ENCODE measurements at regions not wholly inside any gene's neighbourhood (a gene's known extent, or its start where the extent isn't known, plus 50 kb on each side); places are given as distances from the start of the nearest gene placed in this dataset.
A peak's percentile ranks its signal among the peaks of the same experiment; 100 is the strongest.
"Not testable (repeated sequence)": the region's sequence is repeated elsewhere in the genome, so short reads cannot be mapped to it uniquely, and the experiment has no call there.

GRCh38 chr9:33737811-33738606, 57.4 kb upstream of the PRSS3 start:
- no peaks in the 10 kb centered on the region for H3K27me3 ChIP-seq
- intact Hi-C loops (cut with DNase I) = no loop called here
- WGBS, 2 donors = 44% methylated on average over 5 of the region's 5 CpGs
- TF ChIP-seq CTCF (IDR thresholded peaks at IDR 0.05) (peak in 6 of 7 experiments; percentile 40 to 68 (median 58)), POLR2A (IDR thresholded peaks at IDR 0.05) (no peak)
- DNase-seq (peak; percentile 49 to 69 (median 62)), ATAC-seq (peak; percentile 59)
- no peaks in the 10 kb centered on the region for H3K9me3 ChIP-seq
- H3K36me3 ChIP-seq (replicated peaks in 1 of 2; ENCODE audit: insufficient read depth in 1 of 2, low read depth in 2 of 2) = no peaks in the 10 kb centered on the region
- no peak overlapping the region for H3K27ac ChIP-seq
- peaks cover 13% of the 10 kb centered on the region for H3K4me1 ChIP-seq
- no peak overlapping the region for H3K4me3 ChIP-seq

GRCh38 chr9:33739398-33739797, 56.0 kb upstream of the PRSS3 start:
- Histone ChIP-seq H3K9me3 (no peaks in the 10 kb centered on the region), H3K27ac (peak overlapping the region in 3 of 4 donors; percentile 17 to 41 (median 21)), H3K27me3 (no peaks in the 10 kb centered on the region), H3K4me1 (peaks cover 13% of the 10 kb centered on the region), H3K4me3 (no peak overlapping the region), H3K36me3 (replicated peaks in 1 of 2; ENCODE audit: insufficient read depth in 1 of 2, low read depth in 2 of 2) (no peaks in the 10 kb centered on the region)
- DNase-seq (no peak), ATAC-seq (no peak)
- TF ChIP-seq POLR2A (IDR thresholded peaks at IDR 0.05) (no peak), CTCF (IDR thresholded peaks at IDR 0.05) (no peak)
- intact Hi-C loops (cut with DNase I) = no loop called here

- WGBS, 2 donors = 80 to 93% methylated on average over 1 of the region's 1 CpG
- no peaks in the 10 kb centered on the region for H3K27me3 ChIP-seq
- ATAC-seq = no peak
- intact Hi-C loops (cut with DNase I) = no loop called here
- DNase-seq = no peak
- peak overlapping the region in 1 of 4 donors; percentile 41 for H3K27ac ChIP-seq
- no peak overlapping the region for H3K4me3 ChIP-seq
- H3K4me1 ChIP-seq = peaks cover 13% of the 10 kb centered on the region
- no peaks in the 10 kb centered on the region for H3K9me3 ChIP-seq
- H3K36me3 ChIP-seq (replicated peaks in 1 of 2; ENCODE audit: insufficient read depth in 1 of 2, low read depth in 2 of 2) = no peaks in the 10 kb centered on the region
- TF ChIP-seq CTCF (IDR thresholded peaks at IDR 0.05) = no peak
- no peak for TF ChIP-seq POLR2A (IDR thresholded peaks at IDR 0.05)
Measured at GRCh38 chr9:33740075-33740474, 55.3 kb upstream of the PRSS3 start.

GRCh38 chr9:33740958-33741357, 54.4 kb upstream of the PRSS3 start:
- intact Hi-C loops (cut with DNase I); H3K4me3 ChIP-seq; H3K27me3 ChIP-seq; H3K27ac ChIP-seq; H3K36me3 ChIP-seq (replicated peaks in 1 of 2; ENCODE audit: insufficient read depth in 1 of 2, low read depth in 2 of 2); H3K9me3 ChIP-seq: not testable (repeated sequence)
- peak in 1 of 4 donors; percentile 51 for DNase-seq
- 52 to 62% methylated on average over 1 of the region's 1 CpG for WGBS, 2 donors
- H3K4me1 ChIP-seq = peaks cover 13% of the 10 kb centered on the region
- ATAC-seq = peak; percentile 38

- intact Hi-C loops (cut with DNase I) = no loop called here
- Histone ChIP-seq H3K9me3 (no peaks in the 10 kb centered on the region), H3K4me3 (no peak overlapping the region), H3K27ac (no peak overlapping the region), H3K4me1 (peaks cover 13% of the 10 kb centered on the region), H3K27me3 (no peaks in the 10 kb centered on the region), H3K36me3 (replicated peaks in 1 of 2; ENCODE audit: insufficient read depth in 1 of 2, low read depth in 2 of 2) (no peaks in the 10 kb centered on the region)
- no peak for ATAC-seq
- 73 to 89% methylated on average over 3 of the region's 3 CpGs for WGBS, 2 donors
- no peak for DNase-seq
- TF ChIP-seq CTCF (IDR thresholded peaks at IDR 0.05) (no peak), POLR2A (IDR thresholded peaks at IDR 0.05) (no peak)
Measured at GRCh38 chr9:33742051-33742450, 53.3 kb upstream of the PRSS3 start.

Measured in body of pancreas (tissue), 4 donors.